ENCODE measurements at regions not wholly inside any gene's neighbourhood (a gene's known extent, or its start where the extent isn't known, plus 50 kb on each side); places are given as distances from the start of the nearest gene placed in this dataset.

DNA sequence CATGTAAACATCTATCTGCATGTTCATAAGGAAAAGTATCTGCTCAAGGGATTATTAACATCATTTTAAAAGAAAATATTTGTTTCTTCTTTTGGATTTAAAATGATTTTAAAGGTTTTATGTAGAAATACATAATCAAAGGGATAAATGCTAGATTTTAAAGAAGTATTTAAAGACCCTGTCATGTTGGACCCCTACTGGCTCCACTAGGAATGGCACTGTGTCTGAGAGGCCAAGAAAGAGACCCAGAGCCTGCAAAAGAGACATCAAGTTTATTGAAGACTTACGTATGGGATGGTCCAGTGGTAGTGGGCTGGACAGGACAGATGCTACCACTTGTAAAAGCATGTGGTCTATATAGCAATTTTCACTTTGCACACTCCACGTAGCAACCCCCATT is 78.7 kb upstream of the PCDH18 start:
- DNase-seq: no peak
- intact Hi-C loops (cut with DNase I; ENCODE audit: low total_unique reads): no loop called here
- H3K4me1 ChIP-seq: peaks cover 0 to 4% of the 10 kb centered on the region in 2 donors
- H3K9me3 ChIP-seq: no peaks in the 10 kb centered on the region
- H3K36me3 ChIP-seq: no peaks in the 10 kb centered on the region
- TF ChIP-seq POLR2A (IDR thresholded peaks at IDR 0.05): no peak
- TF ChIP-seq, protein P1, sequence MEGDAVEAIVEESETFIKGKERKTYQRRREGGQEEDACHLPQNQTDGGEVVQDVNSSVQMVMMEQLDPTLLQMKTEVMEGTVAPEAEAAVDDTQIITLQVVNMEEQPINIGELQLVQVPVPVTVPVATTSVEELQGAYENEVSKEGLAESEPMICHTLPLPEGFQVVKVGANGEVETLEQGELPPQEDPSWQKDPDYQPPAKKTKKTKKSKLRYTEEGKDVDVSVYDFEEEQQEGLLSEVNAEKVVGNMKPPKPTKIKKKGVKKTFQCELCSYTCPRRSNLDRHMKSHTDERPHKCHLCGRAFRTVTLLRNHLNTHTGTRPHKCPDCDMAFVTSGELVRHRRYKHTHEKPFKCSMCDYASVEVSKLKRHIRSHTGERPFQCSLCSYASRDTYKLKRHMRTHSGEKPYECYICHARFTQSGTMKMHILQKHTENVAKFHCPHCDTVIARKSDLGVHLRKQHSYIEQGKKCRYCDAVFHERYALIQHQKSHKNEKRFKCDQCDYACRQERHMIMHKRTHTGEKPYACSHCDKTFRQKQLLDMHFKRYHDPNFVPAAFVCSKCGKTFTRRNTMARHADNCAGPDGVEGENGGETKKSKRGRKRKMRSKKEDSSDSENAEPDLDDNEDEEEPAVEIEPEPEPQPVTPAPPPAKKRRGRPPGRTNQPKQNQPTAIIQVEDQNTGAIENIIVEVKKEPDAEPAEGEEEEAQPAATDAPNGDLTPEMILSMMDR (IDR thresholded peaks at IDR 0.05): peak in 1 of 4 experiments; percentile 28
- peak overlapping the region in 1 of 2 donors; percentile 5 for H3K27ac ChIP-seq
- H3K4me3 ChIP-seq: no peak overlapping the region
- H3K27me3 ChIP-seq: no peaks in the 10 kb centered on the region

DNA sequence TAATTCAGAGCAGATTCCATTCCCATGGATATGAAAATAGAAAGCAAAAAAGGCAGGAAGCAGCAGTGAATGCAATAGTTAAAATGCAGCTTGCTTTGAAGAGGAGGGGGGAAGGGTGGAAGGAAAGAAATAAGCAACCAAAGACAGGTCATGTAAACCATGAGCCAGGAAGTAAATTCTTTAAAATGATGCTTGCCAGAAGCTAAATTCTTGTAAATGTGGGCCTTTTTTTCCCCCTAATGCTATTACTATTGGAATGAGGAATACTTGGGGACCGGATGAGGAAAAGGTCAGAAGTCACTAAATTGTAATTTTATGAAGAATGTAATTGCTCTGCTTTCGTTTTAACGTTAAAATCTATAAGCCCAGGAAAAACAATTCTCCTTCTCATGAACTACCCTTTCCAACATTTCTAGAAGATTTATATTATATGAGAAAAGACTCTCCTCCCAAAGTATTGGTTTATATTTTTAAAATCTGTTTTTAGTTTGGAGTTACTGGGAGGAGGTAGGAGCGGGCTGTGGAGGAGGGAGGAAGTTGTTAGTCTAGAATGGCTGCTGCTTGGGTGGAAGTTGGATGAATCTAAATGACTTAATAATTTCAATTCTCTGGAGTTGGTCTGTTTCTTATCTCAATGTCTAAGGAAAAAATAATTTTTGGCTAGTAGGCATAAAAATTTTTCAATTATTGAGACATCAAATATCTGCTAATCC is 77.6 kb upstream of the PCDH18 start:
- TF ChIP-seq POLR2A (IDR thresholded peaks at IDR 0.05): no peak
- TF ChIP-seq, protein P1 (IDR thresholded peaks at IDR 0.05): no peak
- H3K9me3 ChIP-seq: no peaks in the 10 kb centered on the region
- H3K27ac ChIP-seq: peak overlapping the region; percentile 59 to 78
- peaks cover 0 to 4% of the 10 kb centered on the region in 2 donors for H3K4me1 ChIP-seq
- peak overlapping the region; percentile 3 to 19 for H3K4me3 ChIP-seq
- H3K27me3 ChIP-seq: no peaks in the 10 kb centered on the region
- no peaks in the 10 kb centered on the region for H3K36me3 ChIP-seq
- no peak for DNase-seq
- intact Hi-C loops (cut with DNase I; ENCODE audit: low total_unique reads): no loop called here

DNA sequence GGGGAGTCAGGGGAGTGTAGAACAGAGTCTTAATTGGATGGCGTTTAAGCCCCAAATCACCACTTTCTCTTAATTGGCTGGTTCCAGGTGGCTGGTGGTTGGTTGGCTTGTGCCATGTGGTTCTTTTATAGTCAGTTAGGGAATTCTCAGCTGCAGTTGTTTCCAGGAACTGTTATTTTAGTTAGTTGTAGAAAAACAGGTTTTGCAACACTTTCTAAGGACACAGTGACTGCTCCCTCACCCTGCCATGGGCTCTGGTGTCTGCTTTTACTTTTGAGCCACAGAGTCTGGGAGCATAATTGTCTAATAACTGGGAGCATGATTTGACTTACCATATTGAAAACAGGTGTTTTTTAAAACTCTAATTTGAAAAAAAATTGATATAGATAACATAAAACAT is 75.8 kb upstream of the PCDH18 start:
- Histone ChIP-seq H3K9me3 (no peaks in the 10 kb centered on the region), H3K27ac (peak overlapping the region; percentile 6 to 14), H3K4me1 (peaks cover 0 to 4% of the 10 kb centered on the region in 2 donors), H3K4me3 (no peak overlapping the region), H3K36me3 (no peaks in the 10 kb centered on the region), H3K27me3 (no peaks in the 10 kb centered on the region)
- TF ChIP-seq POLR2A (IDR thresholded peaks at IDR 0.05): no peak
- TF ChIP-seq, protein P1 (IDR thresholded peaks at IDR 0.05): no peak
- DNase-seq: no peak
- intact Hi-C loops (cut with DNase I; ENCODE audit: low total_unique reads): no loop called here

DNA sequence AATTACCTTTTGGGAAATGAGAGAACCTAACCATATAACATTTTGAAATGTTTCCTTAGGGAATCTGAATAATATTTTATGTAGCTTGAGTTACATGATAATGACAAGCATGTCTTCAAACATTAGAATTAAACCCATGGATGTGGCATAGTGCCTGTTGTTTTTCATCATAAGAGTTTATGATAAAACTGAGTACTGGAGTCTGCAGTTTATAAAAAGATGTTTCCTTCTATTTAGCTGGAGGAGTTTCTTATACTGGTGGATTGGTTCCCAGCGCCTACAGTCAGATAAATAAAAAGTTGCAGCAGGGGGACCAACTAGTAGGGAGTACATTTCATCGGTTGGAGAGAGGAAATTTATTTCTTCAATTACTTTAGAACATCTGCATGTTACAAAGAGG is 70.1 kb upstream of the PCDH18 start:
- H3K4me1 ChIP-seq: no peaks in the 10 kb centered on the region
- H3K27ac ChIP-seq: no peak overlapping the region

DNA sequence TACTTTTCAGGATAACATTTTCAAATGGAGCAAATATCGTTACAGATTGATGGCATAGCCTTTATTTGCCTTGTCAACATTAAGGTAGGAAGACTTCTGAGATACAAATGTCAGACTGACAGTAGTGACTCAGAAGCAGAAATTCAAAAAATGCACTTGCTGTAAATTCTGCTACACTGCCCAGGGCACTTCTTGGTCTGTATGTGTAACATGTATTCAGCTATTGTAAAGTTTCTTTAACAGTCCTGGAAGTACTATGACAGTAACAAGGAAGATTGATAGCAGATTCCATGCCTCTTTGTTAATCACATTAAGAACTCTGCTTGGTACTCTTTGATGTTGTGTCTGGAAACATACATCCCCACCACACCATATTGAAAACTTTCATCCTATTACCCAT is 69.6 kb upstream of the PCDH18 start:
- Histone ChIP-seq H3K4me1 (no peaks in the 10 kb centered on the region), H3K36me3 (no peaks in the 10 kb centered on the region), H3K9me3 (no peaks in the 10 kb centered on the region), H3K4me3 (no peak overlapping the region), H3K27ac (no peak overlapping the region), H3K27me3 (no peaks in the 10 kb centered on the region)
- intact Hi-C loops (cut with DNase I; ENCODE audit: low total_unique reads): no loop called here
- DNase-seq: no peak
- no peak for TF ChIP-seq POLR2A (IDR thresholded peaks at IDR 0.05)
- TF ChIP-seq, protein P1 (IDR thresholded peaks at IDR 0.05): no peak

More for the DNA sequence above, 70.1 kb upstream of the PCDH18 start:
- H3K27me3 ChIP-seq: no peaks in the 10 kb centered on the region
- no peaks in the 10 kb centered on the region for H3K36me3 ChIP-seq
- no peak overlapping the region for H3K4me3 ChIP-seq
- no peak for DNase-seq
- intact Hi-C loops (cut with DNase I; ENCODE audit: low total_unique reads): no loop called here
- H3K9me3 ChIP-seq: no peaks in the 10 kb centered on the region
- no peak for TF ChIP-seq POLR2A (IDR thresholded peaks at IDR 0.05)
- TF ChIP-seq, protein P1 (IDR thresholded peaks at IDR 0.05): no peak
